ENCODE measurements at regions not wholly inside any gene's neighbourhood (a gene's known extent, or its start where the extent isn't known, plus 50 kb on each side); places are given as distances from the start of the nearest gene placed in this dataset.

GRCh38 chr4:44086753-44087152 lies 361.9 kb downstream of the KCTD8 start:
- H3K4me3 ChIP-seq (ENCODE audit: low read length) = no peak overlapping the region
- no peaks in the 10 kb centered on the region for H3K9me2 ChIP-seq (replicated peaks; ENCODE audit: insufficient read depth, low read length)
- H3K79me2 ChIP-seq (ENCODE audit: low read length) = no peaks in the 10 kb centered on the region
- no peak overlapping the region for H3K4me2 ChIP-seq (ENCODE audit: low read depth, low read length)
- H2AFZ ChIP-seq (ENCODE audit: low read length) = no peak overlapping the region
- no peaks in the 10 kb centered on the region for H3K27me3 ChIP-seq (replicated peaks; ENCODE audit: insufficient read depth, low read length)
- H3K9ac ChIP-seq (ENCODE audit: low read length) = no peak overlapping the region
- no peak overlapping the region for H3K27ac ChIP-seq (ENCODE audit: low read length)
- H3K36me3 ChIP-seq (replicated peaks; ENCODE audit: insufficient read depth, low read length) = no peaks in the 10 kb centered on the region
- no peaks in the 10 kb centered on the region for H4K20me1 ChIP-seq (ENCODE audit: insufficient read depth, low read length)
- H3K9me3 ChIP-seq (replicated peaks; ENCODE audit: insufficient read depth, low read length) = no peaks in the 10 kb centered on the region
- no peaks in the 10 kb centered on the region for H3F3A ChIP-seq (ENCODE audit: insufficient read depth, low read length)
- no peak for DNase-seq
- no peak for TF ChIP-seq EZH2 (optimal IDR thresholded peaks at IDR 0.05; ENCODE audit: low read depth, low read length)
- no peak for TF ChIP-seq CTCF (IDR thresholded peaks at IDR 0.05; ENCODE audit: low read length)
- TF ChIP-seq EZH2phosphoT487 (IDR thresholded peaks at IDR 0.05; ENCODE audit: low read length) = no peak
- H3K4me1 ChIP-seq (ENCODE audit: low read length) = no peaks in the 10 kb centered on the region

GRCh38 chr4:44093390-44093789 lies 355.2 kb downstream of the KCTD8 start:
- Histone ChIP-seq H2AFZ (ENCODE audit: low read length) (no peak overlapping the region), H3K27me3 (replicated peaks; ENCODE audit: insufficient read depth, low read length) (no peaks in the 10 kb centered on the region), H3K4me2 (ENCODE audit: low read depth, low read length) (no peak overlapping the region), H3F3A (ENCODE audit: insufficient read depth, low read length) (no peaks in the 10 kb centered on the region), H3K9me2 (replicated peaks; ENCODE audit: insufficient read depth, low read length) (no peaks in the 10 kb centered on the region), H3K9ac (ENCODE audit: low read length) (no peak overlapping the region), H4K20me1 (ENCODE audit: insufficient read depth, low read length) (no peaks in the 10 kb centered on the region), H3K4me3 (ENCODE audit: low read length) (no peak overlapping the region), H3K4me1 (ENCODE audit: low read length) (no peaks in the 10 kb centered on the region), H3K27ac (ENCODE audit: low read length) (no peak overlapping the region), H3K79me2 (ENCODE audit: low read length) (no peaks in the 10 kb centered on the region), H3K36me3 (replicated peaks; ENCODE audit: insufficient read depth, low read length) (no peaks in the 10 kb centered on the region), H3K9me3 (replicated peaks; ENCODE audit: insufficient read depth, low read length) (no peaks in the 10 kb centered on the region)
- DNase-seq = no peak
- TF ChIP-seq EZH2phosphoT487 (IDR thresholded peaks at IDR 0.05; ENCODE audit: low read length) (no peak), CTCF (IDR thresholded peaks at IDR 0.05; ENCODE audit: low read length) (no peak), EZH2 (optimal IDR thresholded peaks at IDR 0.05; ENCODE audit: low read depth, low read length) (no peak)

- no peak overlapping the region for H2AFZ ChIP-seq (ENCODE audit: low read length)
- H3K4me1 ChIP-seq (ENCODE audit: low read length) = no peaks in the 10 kb centered on the region
- H3K9me2 ChIP-seq (replicated peaks; ENCODE audit: insufficient read depth, low read length) = no peaks in the 10 kb centered on the region
- H3K27ac ChIP-seq (ENCODE audit: low read length) = no peak overlapping the region
- H3K9ac ChIP-seq (ENCODE audit: low read length) = no peak overlapping the region
- H4K20me1 ChIP-seq (ENCODE audit: insufficient read depth, low read length) = no peaks in the 10 kb centered on the region
- H3K4me3 ChIP-seq (ENCODE audit: low read length) = no peak overlapping the region
- H3K9me3 ChIP-seq (replicated peaks; ENCODE audit: insufficient read depth, low read length) = no peaks in the 10 kb centered on the region
- no peaks in the 10 kb centered on the region for H3K27me3 ChIP-seq (replicated peaks; ENCODE audit: insufficient read depth, low read length)
- no peaks in the 10 kb centered on the region for H3K36me3 ChIP-seq (replicated peaks; ENCODE audit: insufficient read depth, low read length)
- no peak for DNase-seq
- H3K79me2 ChIP-seq (ENCODE audit: low read length) = no peaks in the 10 kb centered on the region
- no peaks in the 10 kb centered on the region for H3F3A ChIP-seq (ENCODE audit: insufficient read depth, low read length)
- H3K4me2 ChIP-seq (ENCODE audit: low read depth, low read length) = no peak overlapping the region
- TF ChIP-seq CTCF (IDR thresholded peaks at IDR 0.05; ENCODE audit: low read length) = no peak
- no peak for TF ChIP-seq EZH2 (optimal IDR thresholded peaks at IDR 0.05; ENCODE audit: low read depth, low read length)
- no peak for TF ChIP-seq EZH2phosphoT487 (IDR thresholded peaks at IDR 0.05; ENCODE audit: low read length)
These were observed 349.6 kb downstream of the KCTD8 start for GRCh38 chr4:44098973-44099372.

Data from MM.1S (cell line).